ENCODE measurements at regions not wholly inside any gene's neighbourhood (a gene's known extent, or its start where the extent isn't known, plus 50 kb on each side); places are given as distances from the start of the nearest gene placed in this dataset.
A peak's percentile ranks its signal among the peaks of the same experiment; 100 is the strongest.

DNA sequence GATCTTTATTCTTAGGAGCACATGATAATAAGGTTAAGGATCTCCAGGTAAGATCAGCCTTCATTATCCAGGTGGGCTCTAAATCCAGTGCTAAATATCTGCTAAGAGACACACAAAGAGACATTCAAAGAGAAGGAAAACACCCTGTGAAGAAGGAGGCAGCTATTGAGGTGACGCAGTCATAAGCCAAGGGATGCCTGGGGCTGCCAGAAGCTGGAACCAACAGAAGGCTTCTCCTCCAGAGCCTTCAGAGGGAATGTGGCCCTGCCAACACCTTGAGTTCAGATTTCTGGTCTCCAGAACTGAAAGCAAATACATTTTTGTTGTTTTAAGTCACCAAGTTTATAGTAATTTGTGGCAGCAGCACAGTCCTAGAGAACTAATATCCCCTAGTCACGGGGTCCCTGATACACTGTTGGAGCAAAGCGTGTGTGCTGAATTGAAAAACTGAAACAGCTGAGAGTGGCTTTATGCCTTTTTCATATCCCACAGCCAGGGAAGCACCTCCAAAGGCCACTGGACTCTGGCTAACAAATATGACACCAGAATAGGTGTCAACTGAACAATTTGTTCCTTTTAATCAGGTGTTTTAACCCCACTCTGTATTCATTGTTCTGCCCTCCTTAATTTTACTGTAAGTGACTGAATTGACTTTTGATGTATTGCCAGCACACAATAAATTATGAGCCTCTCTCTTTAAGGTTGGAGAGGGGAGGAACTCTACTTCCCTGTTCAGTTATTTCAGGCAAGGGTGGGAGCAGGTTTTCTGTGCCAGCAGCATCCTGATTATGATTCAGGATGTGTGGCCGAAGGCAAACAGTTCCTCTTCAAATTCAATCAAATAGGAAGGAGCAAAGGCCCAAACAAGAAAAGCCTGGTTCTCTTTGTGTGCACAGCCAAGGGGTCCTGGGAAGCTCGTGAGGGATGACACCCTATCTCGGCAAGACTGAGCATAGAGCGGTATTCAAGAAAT is 151.8 kb upstream of the HES1 start:
- Histone ChIP-seq H3K4me3 (ENCODE audit: low read length) (no peak overlapping the region), H3K9me3 (ENCODE audit: control insufficient read depth, low read length) (no peaks in the 10 kb centered on the region), H3K27ac (ENCODE audit: low read length) (peak overlapping the region; percentile 36), H3K4me1 (ENCODE audit: control insufficient read depth, insufficient read depth, low read length) (peaks cover 10% of the 10 kb centered on the region), H3K27me3 (ENCODE audit: control insufficient read depth, insufficient read depth) (no peaks in the 10 kb centered on the region)
- DNase-seq (no peak), ATAC-seq (peak; percentile 20 to 58)
- 64% methylated on average over 7 of the region's 7 CpGs for WGBS
- intact Hi-C loops (cut with DNase I) = no loop called here

GRCh38 chr3:193984876-193985275 is 151.1 kb upstream of the HES1 start:
- H3K27ac ChIP-seq (ENCODE audit: low read length) = no peak overlapping the region
- ATAC-seq = no peak
- intact Hi-C loops (cut with DNase I) = no loop called here
- 83% methylated on average over 6 of the region's 6 CpGs for WGBS
- peaks cover 10% of the 10 kb centered on the region for H3K4me1 ChIP-seq (ENCODE audit: control insufficient read depth, insufficient read depth, low read length)
- DNase-seq = no peak
- no peak overlapping the region for H3K4me3 ChIP-seq (ENCODE audit: low read length)
- no peaks in the 10 kb centered on the region for H3K9me3 ChIP-seq (ENCODE audit: control insufficient read depth, low read length)
- H3K27me3 ChIP-seq (ENCODE audit: control insufficient read depth, insufficient read depth) = no peaks in the 10 kb centered on the region

DNA sequence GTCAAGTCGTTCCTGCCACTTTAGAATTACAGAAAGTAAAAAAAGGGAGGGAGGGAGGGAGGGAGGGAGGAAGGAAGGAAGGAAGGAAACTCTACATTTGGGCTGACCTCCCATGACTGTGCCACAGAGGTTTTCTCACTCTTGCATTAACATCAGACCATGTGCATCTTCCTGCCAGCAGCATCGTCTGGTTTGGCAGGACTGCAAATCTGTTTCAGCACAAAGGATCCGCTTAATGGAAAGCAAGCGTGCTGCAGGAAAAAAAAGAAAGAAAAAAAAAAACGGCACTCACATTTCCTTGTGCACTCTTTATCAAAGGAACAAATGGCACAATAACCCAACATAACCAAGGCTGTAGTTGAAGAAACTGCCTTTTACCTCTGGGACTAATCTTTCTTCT is 148.8 kb upstream of the HES1 start:
- no peak for ATAC-seq

GRCh38 chr3:193989186-193989585 is 146.8 kb upstream of the HES1 start:
- H3K27me3 ChIP-seq (ENCODE audit: control insufficient read depth, insufficient read depth) = no peaks in the 10 kb centered on the region
- no peak for DNase-seq
- H3K4me3 ChIP-seq (ENCODE audit: low read length) = no peak overlapping the region
- intact Hi-C loops (cut with DNase I) = no loop called here
- no peak for ATAC-seq
- H3K27ac ChIP-seq (ENCODE audit: low read length) = no peak overlapping the region
- H3K4me1 ChIP-seq (ENCODE audit: control insufficient read depth, insufficient read depth, low read length) = no peaks in the 10 kb centered on the region
- H3K9me3 ChIP-seq (ENCODE audit: control insufficient read depth, low read length) = no peaks in the 10 kb centered on the region
- WGBS = 93% methylated on average over 1 of the region's 1 CpG

More for the DNA sequence above, 148.8 kb upstream of the HES1 start:
- DNase-seq = peak in 1 of 3 donors; percentile 64
- 21% methylated on average over 5 of the region's 5 CpGs for WGBS
- intact Hi-C loops (cut with DNase I) = no loop called here
- Histone ChIP-seq H3K4me3 (ENCODE audit: low read length) (no peak overlapping the region), H3K4me1 (ENCODE audit: control insufficient read depth, insufficient read depth, low read length) (peaks cover 2% of the 10 kb centered on the region), H3K9me3 (ENCODE audit: control insufficient read depth, low read length) (no peaks in the 10 kb centered on the region), H3K27me3 (ENCODE audit: control insufficient read depth, insufficient read depth) (no peaks in the 10 kb centered on the region), H3K27ac (ENCODE audit: low read length) (no peak overlapping the region)

DNA sequence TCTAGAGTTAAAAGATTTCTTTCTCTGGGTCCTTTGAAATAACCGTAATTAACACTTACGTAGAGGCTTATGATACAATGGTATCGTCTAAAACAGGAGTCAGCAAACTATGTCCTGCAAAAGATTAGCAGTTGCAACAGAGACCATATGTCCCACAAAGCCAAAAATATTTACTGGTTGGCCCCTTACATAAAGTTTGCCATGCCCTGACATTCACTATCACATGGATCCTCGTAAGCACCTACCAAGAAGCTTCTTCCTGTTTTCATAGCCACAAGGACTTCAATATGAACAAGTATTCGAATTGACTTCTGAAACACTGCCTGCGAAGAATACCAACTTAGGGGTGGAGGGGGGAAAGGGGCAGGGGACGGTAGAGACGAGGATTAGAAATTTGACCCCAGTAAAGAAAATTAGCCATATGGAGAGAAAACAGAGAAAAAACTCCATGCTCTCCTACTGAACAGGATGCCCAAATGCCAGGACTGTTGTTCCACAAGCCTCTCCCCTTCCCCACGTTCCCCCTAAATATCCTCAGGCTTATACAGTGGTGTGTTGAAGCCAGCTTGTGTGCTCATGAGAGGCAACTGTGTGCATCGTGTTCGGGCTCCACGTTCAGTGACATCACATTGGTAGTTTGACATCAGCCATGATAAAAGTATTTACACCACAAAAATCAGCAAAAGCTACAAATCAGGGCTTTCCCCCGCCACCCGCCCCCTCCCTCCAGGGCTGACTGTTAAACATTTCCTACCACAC is 144.1 kb upstream of the HES1 start:
- WGBS = 87% methylated on average over 14 of the region's 14 CpGs
- H3K27ac ChIP-seq (ENCODE audit: low read length) = no peak overlapping the region
- DNase-seq (no peak), ATAC-seq (no peak)
- H3K9me3 ChIP-seq (ENCODE audit: control insufficient read depth, low read length) = no peaks in the 10 kb centered on the region
- H3K27me3 ChIP-seq (ENCODE audit: control insufficient read depth, insufficient read depth) = no peaks in the 10 kb centered on the region
- no peak overlapping the region for H3K4me3 ChIP-seq (ENCODE audit: low read length)
- H3K4me1 ChIP-seq (ENCODE audit: control insufficient read depth, insufficient read depth, low read length) = no peaks in the 10 kb centered on the region
- intact Hi-C loops (cut with DNase I) = no loop called here

DNA sequence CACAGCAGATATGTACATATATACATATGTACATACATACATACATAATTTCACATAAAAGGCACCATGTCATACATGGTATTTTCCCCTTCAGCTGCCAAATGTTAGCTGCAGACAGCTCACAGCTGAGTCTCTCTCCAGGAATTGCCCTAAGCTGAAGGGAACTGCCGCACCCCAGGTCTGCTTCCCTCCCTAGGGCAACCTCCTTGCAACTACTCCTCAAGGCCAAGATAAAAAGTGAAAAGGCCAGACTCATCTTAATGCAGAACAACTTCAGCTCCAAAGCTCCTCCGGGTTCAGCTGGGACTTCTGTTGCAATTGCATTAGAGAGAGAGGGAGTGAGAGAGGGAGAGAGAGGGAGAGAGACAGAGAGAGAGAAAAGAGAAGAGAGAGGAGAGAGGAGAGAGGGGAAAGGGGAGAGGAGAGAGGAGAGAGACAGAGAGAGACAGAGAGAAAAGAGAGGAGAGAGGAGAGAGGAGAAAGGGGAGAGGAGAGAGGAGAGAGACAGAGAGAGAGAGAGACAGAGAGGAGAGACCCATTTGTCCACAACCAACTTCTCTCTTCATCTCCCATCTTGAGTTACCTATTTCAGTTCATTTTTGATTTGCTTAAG is 143.4 kb upstream of the HES1 start:
- 74% methylated on average over 2 of the region's 2 CpGs for WGBS
- DNase-seq (no peak), ATAC-seq (no peak)
- Histone ChIP-seq H3K9me3 (ENCODE audit: control insufficient read depth, low read length) (no peaks in the 10 kb centered on the region), H3K27me3 (ENCODE audit: control insufficient read depth, insufficient read depth) (no peaks in the 10 kb centered on the region), H3K27ac (ENCODE audit: low read length) (no peak overlapping the region), H3K4me3 (ENCODE audit: low read length) (no peak overlapping the region), H3K4me1 (ENCODE audit: control insufficient read depth, insufficient read depth, low read length) (no peaks in the 10 kb centered on the region)
- intact Hi-C loops (cut with DNase I) = no loop called here

- H3K9me3 ChIP-seq (ENCODE audit: control insufficient read depth, low read length) = no peaks in the 10 kb centered on the region
- intact Hi-C loops (cut with DNase I) = no loop called here
- H3K4me3 ChIP-seq (ENCODE audit: low read length) = no peak overlapping the region
- DNase-seq (no peak), ATAC-seq (peak; percentile 8 to 25)
- H3K4me1 ChIP-seq (ENCODE audit: control insufficient read depth, insufficient read depth, low read length) = no peaks in the 10 kb centered on the region
- H3K27me3 ChIP-seq (ENCODE audit: control insufficient read depth, insufficient read depth) = no peaks in the 10 kb centered on the region
- WGBS = 80% methylated on average over 7 of the region's 7 CpGs
- no peak overlapping the region for H3K27ac ChIP-seq (ENCODE audit: low read length)
Observed at GRCh38 chr3:193996221-193996620, 139.7 kb upstream of the HES1 start.

GRCh38 chr3:193996641-193997089 is 139.3 kb upstream of the HES1 start:
- Histone ChIP-seq H3K9me3 (ENCODE audit: control insufficient read depth, low read length) (no peaks in the 10 kb centered on the region), H3K27ac (ENCODE audit: low read length) (no peak overlapping the region), H3K4me1 (ENCODE audit: control insufficient read depth, insufficient read depth, low read length) (no peaks in the 10 kb centered on the region), H3K4me3 (ENCODE audit: low read length) (no peak overlapping the region), H3K27me3 (ENCODE audit: control insufficient read depth, insufficient read depth) (no peaks in the 10 kb centered on the region)
- DNase-seq = no peak
- 55% methylated on average over 6 of the region's 6 CpGs for WGBS
- peak in 1 of 2 donors; percentile 61 for ATAC-seq
- intact Hi-C loops (cut with DNase I) = no loop called here

DNA sequence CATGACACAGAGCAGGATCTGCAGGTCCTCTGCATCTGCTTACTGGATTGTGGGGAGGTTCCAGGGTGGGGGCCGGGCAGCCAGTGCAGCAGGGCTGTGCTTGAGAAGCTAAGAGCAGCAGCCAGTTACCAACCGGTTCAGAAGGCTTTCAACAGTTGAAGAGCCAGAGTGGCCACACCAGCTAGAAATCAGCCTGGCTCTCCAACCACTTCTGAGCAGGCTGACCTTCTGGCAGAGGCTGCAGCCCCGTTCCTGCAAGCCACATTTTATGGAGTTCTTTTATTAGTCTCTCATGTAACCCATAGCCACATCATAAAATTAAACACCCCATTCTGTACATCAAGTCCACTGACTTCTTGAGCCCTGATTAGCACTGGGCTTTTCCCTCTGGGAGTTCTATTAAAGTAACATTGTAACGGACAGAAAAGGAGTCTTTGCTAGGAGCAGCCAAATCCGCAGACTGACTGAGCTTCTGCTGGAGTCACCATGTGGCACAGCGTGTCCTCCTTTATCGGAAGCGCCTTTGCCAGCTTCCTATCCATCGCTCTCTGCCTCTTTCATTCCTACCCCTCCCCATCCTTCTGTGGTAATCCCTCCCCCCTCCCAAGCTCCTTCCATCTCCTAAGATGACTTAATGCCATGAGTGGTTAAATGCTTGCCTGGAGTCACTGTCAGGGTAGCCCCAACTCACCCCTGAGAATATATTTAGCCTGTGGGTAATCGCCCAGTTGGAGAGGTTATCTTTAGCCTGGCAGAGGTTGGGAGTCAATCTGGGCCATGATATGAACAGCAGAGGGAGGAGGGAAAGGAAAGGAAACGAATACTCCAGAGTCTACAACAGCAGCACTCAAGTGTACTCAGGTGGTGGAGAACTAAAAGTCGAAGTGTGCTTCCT is 138.5 kb upstream of the HES1 start:
- peak in 2 of 3 donors; percentile 72 to 73 for DNase-seq
- no peaks in the 10 kb centered on the region for H3K9me3 ChIP-seq (ENCODE audit: control insufficient read depth, low read length)
- no peaks in the 10 kb centered on the region for H3K4me1 ChIP-seq (ENCODE audit: control insufficient read depth, insufficient read depth, low read length)
- no peak overlapping the region for H3K27ac ChIP-seq (ENCODE audit: low read length)
- intact Hi-C loops (cut with DNase I) = no loop called here
- H3K4me3 ChIP-seq (ENCODE audit: low read length) = no peak overlapping the region
- WGBS = 38% methylated on average over 12 of the region's 12 CpGs
- no peaks in the 10 kb centered on the region for H3K27me3 ChIP-seq (ENCODE audit: control insufficient read depth, insufficient read depth)
- peak; percentile 63 to 83 for ATAC-seq

GRCh38 chr3:193998123-193998448 is 137.9 kb upstream of the HES1 start:
- H3K27me3 ChIP-seq (ENCODE audit: control insufficient read depth, insufficient read depth) = no peaks in the 10 kb centered on the region
- no peaks in the 10 kb centered on the region for H3K4me1 ChIP-seq (ENCODE audit: control insufficient read depth, insufficient read depth, low read length)
- no peaks in the 10 kb centered on the region for H3K9me3 ChIP-seq (ENCODE audit: control insufficient read depth, low read length)
- DNase-seq (no peak), ATAC-seq (no peak)
- H3K27ac ChIP-seq (ENCODE audit: low read length) = no peak overlapping the region
- H3K4me3 ChIP-seq (ENCODE audit: low read length) = no peak overlapping the region
- intact Hi-C loops (cut with DNase I) = no loop called here
- WGBS = 45% methylated on average over 1 of the region's 1 CpG
